Thyroid gland (tissue), 4 donors: ENCODE measurements at regions not wholly inside any gene's neighbourhood (a gene's known extent, or its start where the extent isn't known, plus 50 kb on each side); places are given as distances from the start of the nearest gene placed in this dataset.

ENCODE experiments used
- CTCF ChIP-seq, 6 experiments: fragments of 200-600 bp in 3 of 6; fragments of 450-650 bp in 3 of 6; sonication (generic) in 3 of 6; IDR thresholded peaks; one replicate each; pipeline ENCODE4 v1.5.1; 2016 to 2019; ENCODE audit warnings: antibody characterized with exemption in 6 of 6, mild to moderate bottlenecking in 2 of 6, inconsistent platforms in 1 of 6, moderate library complexity in 1 of 6
- POLR2A ChIP-seq, 2 donors: fragments of 450-650 bp; IDR thresholded peaks; one replicate each; pipeline ENCODE4 v1.6.1; 2017; ENCODE audit warnings: antibody characterized with exemption in 2 of 2, mild to moderate bottlenecking in 2 of 2, moderate library complexity in 1 of 2

GRCh38 chr9:82088591-82088990 lies 100.0 kb downstream of the SPATA31D1 start:
- no peak for TF ChIP-seq CTCF (IDR thresholded peaks at IDR 0.05)
- no peak for TF ChIP-seq POLR2A (IDR thresholded peaks at IDR 0.05)
